Gastroesophageal sphincter (tissue), 4 donors: ENCODE measurements at regions not wholly inside any gene's neighbourhood (a gene's known extent, or its start where the extent isn't known, plus 50 kb on each side); places are given as distances from the start of the nearest gene placed in this dataset.

ENCODE experiments used
- ATAC-seq: fragments of 150-250 bp; one replicate; pipeline ENCODE4 v1.9.1; 2016; ENCODE audit warnings: mild to moderate bottlenecking, moderate library complexity
- H3K27ac ChIP-seq, 4 donors: fragments of 200-600 bp; sonication (generic) in 3 of 4; 1 replicate in 3 of 4; 2 replicates in 1 of 4; pipeline ENCODE4 v1.5.1; 2016 to 2019
- H3K27me3 ChIP-seq: fragments of 200-600 bp; sonication (generic); one replicate; pipeline ENCODE4 v1.5.1; 2019
- H3K36me3 ChIP-seq, 2 donors: fragments of 200-600 bp; sonication (generic); one replicate each; pipeline ENCODE4 v1.5.1; 2019; ENCODE audit warnings: control low read depth in 1 of 2
- H3K4me1 ChIP-seq, 3 donors: fragments of 200-600 bp; sonication (generic); 1 replicate in 2 of 3; 2 replicates in 1 of 3; pipeline ENCODE4 v1.5.1; 2016 to 2019; ENCODE audit warnings: control low read depth in 2 of 3
- H3K4me3 ChIP-seq, 2 donors: fragments of 200-600 bp; sonication (generic); one replicate each; pipeline ENCODE4 v1.5.1; 2019; ENCODE audit warnings: mild to moderate bottlenecking in 1 of 2, moderate library complexity in 1 of 2
- H3K9me3 ChIP-seq, 3 donors: fragments of 200-600 bp; sonication (generic); one replicate each; pipeline ENCODE4 v1.5.1; 2017 to 2019; ENCODE audit warnings: control low read depth in 2 of 3
- CTCF ChIP-seq, 4 experiments: fragments of 200-600 bp in 2 of 4; fragments of 450-650 bp in 2 of 4; sonication (generic) in 1 of 4; IDR thresholded peaks; one replicate each; pipeline ENCODE4 v1.5.1; 2017 to 2019; ENCODE audit warnings: antibody characterized with exemption in 4 of 4, mild to moderate bottlenecking in 2 of 4, moderate library complexity in 2 of 4
- EP300 ChIP-seq: sonication (generic); formaldehyde crosslinking; IDR thresholded peaks from one replicate; pipeline ENCODE4 v1.6.1; 2017; ENCODE audit warnings: antibody characterized with exemption, mild to moderate bottlenecking
- POLR2A ChIP-seq, 2 donors: fragments of 450-650 bp; IDR thresholded peaks; one replicate each; pipeline ENCODE4 v1.6.1; 2017; ENCODE audit warnings: antibody characterized with exemption in 2 of 2, mild to moderate bottlenecking in 2 of 2, moderate library complexity in 1 of 2
- POLR2AphosphoS5 ChIP-seq: sonication (generic); formaldehyde crosslinking; IDR thresholded peaks from one replicate; pipeline ENCODE4 v1.6.1; 2017; ENCODE audit warnings: antibody characterized with exemption
- WGBS, 2 donors: methylation state at CpG; one replicate each; pipeline ENCODE4 v1.1.5; 2018; ENCODE audit warnings: low coverage in 1 of 2; 5-methylcytosine and 5-hydroxymethylcytosine counted together

DNA sequence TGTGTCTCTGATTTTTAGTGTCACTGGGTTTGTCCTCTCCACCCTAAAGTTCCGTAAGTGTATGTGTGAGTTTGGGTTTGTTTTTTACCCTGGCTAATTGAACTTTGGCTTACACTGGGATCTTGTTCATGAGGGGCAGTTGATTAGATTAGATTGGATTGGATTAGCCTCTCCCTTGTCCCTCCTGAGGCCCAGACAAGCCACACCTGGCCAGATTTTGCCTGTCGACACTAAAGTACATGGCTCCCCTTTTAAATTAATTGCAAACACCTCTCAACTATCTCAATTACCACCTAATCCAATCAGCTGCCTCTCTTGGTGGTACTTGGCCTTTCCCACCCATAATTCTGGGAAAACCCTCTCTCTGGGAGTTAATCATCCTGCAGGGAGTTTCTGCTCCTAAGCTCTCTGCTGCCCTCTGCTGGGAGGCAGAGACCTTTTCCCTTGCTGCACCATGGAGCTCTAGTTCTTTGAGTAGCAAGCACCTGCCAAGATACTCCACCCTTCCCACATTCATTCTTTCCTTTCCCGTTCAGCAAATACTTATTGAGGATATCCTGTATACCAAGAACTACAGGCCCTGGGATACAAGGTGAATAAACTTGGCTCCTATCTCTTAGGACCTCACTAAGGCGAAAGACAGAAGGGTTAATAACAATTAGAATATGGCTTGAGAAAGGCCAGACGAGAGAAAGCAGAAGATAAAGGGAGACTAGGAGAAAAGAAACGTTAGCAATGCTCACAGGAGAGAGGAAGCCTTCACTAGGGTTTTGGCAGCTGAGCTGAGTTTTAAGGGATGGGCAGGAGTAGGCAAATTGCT lies 60.0 kb upstream of the MPHOSPH6 start:
- Histone ChIP-seq H3K36me3 (no peaks in the 10 kb centered on the region), H3K4me1 (no peaks in the 10 kb centered on the region), H3K4me3 (no peak overlapping the region), H3K27me3 (peaks cover 11% of the 10 kb centered on the region), H3K27ac (no peak overlapping the region), H3K9me3 (no peaks in the 10 kb centered on the region)
- peak; percentile 68 to 91 (median 78) for TF ChIP-seq CTCF (IDR thresholded peaks at IDR 0.05)
- no peak for TF ChIP-seq EP300
- TF ChIP-seq POLR2AphosphoS5: no peak
- no peak for TF ChIP-seq POLR2A (IDR thresholded peaks at IDR 0.05)
- 30 to 49% methylated on average over 3 to 4 of the region's 6 CpGs for WGBS, 2 donors
- no peak for ATAC-seq

DNA sequence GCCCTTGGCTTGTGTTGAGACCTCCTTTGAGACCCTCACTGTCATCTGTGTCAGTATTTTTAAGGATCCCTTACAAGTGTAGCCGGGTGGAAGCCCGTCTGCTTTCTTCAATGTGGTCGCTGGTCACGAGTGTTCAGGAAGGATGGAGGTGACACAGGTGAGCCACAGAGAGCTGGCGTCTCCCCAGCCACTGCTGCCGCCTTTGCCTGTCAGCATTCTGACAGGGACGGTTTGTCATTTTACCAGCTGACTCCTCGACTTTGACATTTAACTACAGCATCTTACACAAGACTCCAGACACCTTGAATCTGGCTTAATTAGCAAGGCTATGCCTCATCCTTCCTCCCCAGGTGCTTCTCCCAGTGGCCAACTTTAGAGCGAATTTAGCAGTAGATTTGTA lies 56.3 kb upstream of the MPHOSPH6 start:
- Histone ChIP-seq H3K4me1 (no peaks in the 10 kb centered on the region), H3K9me3 (no peaks in the 10 kb centered on the region), H3K36me3 (no peaks in the 10 kb centered on the region), H3K4me3 (no peak overlapping the region), H3K27me3 (peaks cover 17% of the 10 kb centered on the region), H3K27ac (no peak overlapping the region)
- TF ChIP-seq CTCF (IDR thresholded peaks at IDR 0.05) (no peak), POLR2AphosphoS5 (no peak), EP300 (no peak), POLR2A (IDR thresholded peaks at IDR 0.05) (no peak)
- WGBS, 2 donors: 59 to 84% methylated on average over 8 to 9 of the region's 9 CpGs
- no peak for ATAC-seq

GRCh38 chr16:82224821-82225220 lies 54.8 kb upstream of the MPHOSPH6 start:
- no peak overlapping the region for H3K27ac ChIP-seq
- H3K4me3 ChIP-seq: no peak overlapping the region
- TF ChIP-seq POLR2A (IDR thresholded peaks at IDR 0.05) (no peak), EP300 (no peak), POLR2AphosphoS5 (no peak), CTCF (IDR thresholded peaks at IDR 0.05) (no peak)
- peaks cover 17% of the 10 kb centered on the region for H3K27me3 ChIP-seq
- no peak for ATAC-seq
- H3K36me3 ChIP-seq: no peaks in the 10 kb centered on the region
- H3K9me3 ChIP-seq: no peaks in the 10 kb centered on the region
- 79 to 80% methylated on average over 2 of the region's 2 CpGs for WGBS, 2 donors
- no peaks in the 10 kb centered on the region for H3K4me1 ChIP-seq

- H3K27ac ChIP-seq: no peak overlapping the region
- H3K27me3 ChIP-seq: peaks cover 6% of the 10 kb centered on the region
- H3K4me3 ChIP-seq: no peak overlapping the region
- TF ChIP-seq POLR2AphosphoS5: no peak
- TF ChIP-seq CTCF (IDR thresholded peaks at IDR 0.05): no peak
- no peak for TF ChIP-seq POLR2A (IDR thresholded peaks at IDR 0.05)
- no peak for TF ChIP-seq EP300
- no peaks in the 10 kb centered on the region for H3K9me3 ChIP-seq
- H3K36me3 ChIP-seq: no peaks in the 10 kb centered on the region
- no peaks in the 10 kb centered on the region for H3K4me1 ChIP-seq
- no peak for ATAC-seq
- 60 to 95% methylated on average over 2 to 4 of the region's 4 CpGs for WGBS, 2 donors
These were observed 50.5 kb upstream of the MPHOSPH6 start for GRCh38 chr16:82220541-82220940.
